ENCODE measurements at regions not wholly inside any gene's neighbourhood (a gene's known extent, or its start where the extent isn't known, plus 50 kb on each side); places are given as distances from the start of the nearest gene placed in this dataset.
A peak's percentile ranks its signal among the peaks of the same experiment; 100 is the strongest.
"Not testable (repeated sequence)": the region's sequence is repeated elsewhere in the genome, so short reads cannot be mapped to it uniquely, and the experiment has no call there.

GRCh38 chr1:176396604-176397395 lies 66.2 kb upstream of the PAPPA2 start:
- not testable (repeated sequence) for DNase-seq

GRCh38 chr1:176391621-176392020 lies 71.4 kb upstream of the PAPPA2 start:
- DNase-seq, result no peak

GRCh38 chr1:176384841-176385240 lies 78.1 kb upstream of the PAPPA2 start:
- DNase-seq, result no peak

- DNase-seq, result no peak
Observed at GRCh38 chr1:176382163-176382562, 80.8 kb upstream of the PAPPA2 start.

GRCh38 chr1:176379626-176380339 lies 83.2 kb upstream of the PAPPA2 start:
- DNase-seq, result no peak

GRCh38 chr1:176374967-176375569 lies 87.9 kb upstream of the PAPPA2 start:
- DNase-seq, result peak; percentile 45

GRCh38 chr1:176364236-176364905 lies 98.6 kb upstream of the PAPPA2 start:
- DNase-seq, result no peak

GRCh38 chr1:176349135-176349715 lies 113.8 kb upstream of the PAPPA2 start:
- DNase-seq, result not testable (repeated sequence)

- DNase-seq, result no peak
Observed at GRCh38 chr1:176341656-176342055, 121.3 kb upstream of the PAPPA2 start.

GRCh38 chr1:176338877-176339276 lies 124.1 kb upstream of the PAPPA2 start:
- DNase-seq, result no peak

GRCh38 chr1:176330782-176331181 lies 123.7 kb upstream of the COP1 start:
- no peak for DNase-seq

- DNase-seq, result no peak
Observed at GRCh38 chr1:176325664-176326063, 118.6 kb upstream of the COP1 start.

- DNase-seq, result no peak
Observed at GRCh38 chr1:176323472-176323871, 116.4 kb upstream of the COP1 start.

GRCh38 chr1:176315519-176316220 lies 108.6 kb upstream of the COP1 start:
- DNase-seq, result no peak

GRCh38 chr1:176296602-176297001 lies 89.5 kb upstream of the COP1 start:
- not testable (repeated sequence) for DNase-seq

GRCh38 chr1:176285996-176286395 lies 78.9 kb upstream of the COP1 start:
- no peak for DNase-seq

- no peak for DNase-seq
Observed at GRCh38 chr1:176271572-176271971, 64.5 kb upstream of the COP1 start.

All from activated T-cell treated with anti-CD3 and anti-CD28 coated beads, Interleukin-2, amount 50 U/mL, for 1 hour (primary cell).